ENCODE measurements at regions not wholly inside any gene's neighbourhood (a gene's known extent, or its start where the extent isn't known, plus 50 kb on each side); places are given as distances from the start of the nearest gene placed in this dataset.

DNA sequence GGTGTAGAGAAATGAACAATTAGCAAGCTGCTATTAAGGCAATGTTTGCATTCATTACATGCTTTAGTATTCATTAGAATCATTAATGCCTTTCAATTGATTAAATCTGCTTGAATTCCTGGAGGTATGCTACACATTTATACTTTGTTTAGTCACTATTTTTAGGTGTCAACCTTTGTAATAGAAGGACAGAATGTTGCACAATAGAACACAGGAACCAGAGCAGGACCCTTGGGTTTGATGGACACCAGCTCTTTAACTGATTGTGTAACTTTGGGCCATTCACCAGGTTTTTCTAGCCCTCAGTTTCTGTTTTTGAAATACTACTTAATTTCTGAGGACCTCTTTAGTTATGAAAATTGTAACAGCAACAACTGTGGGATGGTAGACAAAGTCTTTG, 317.6 kb upstream of the UMPS start:
- TF ChIP-seq, protein P1, sequence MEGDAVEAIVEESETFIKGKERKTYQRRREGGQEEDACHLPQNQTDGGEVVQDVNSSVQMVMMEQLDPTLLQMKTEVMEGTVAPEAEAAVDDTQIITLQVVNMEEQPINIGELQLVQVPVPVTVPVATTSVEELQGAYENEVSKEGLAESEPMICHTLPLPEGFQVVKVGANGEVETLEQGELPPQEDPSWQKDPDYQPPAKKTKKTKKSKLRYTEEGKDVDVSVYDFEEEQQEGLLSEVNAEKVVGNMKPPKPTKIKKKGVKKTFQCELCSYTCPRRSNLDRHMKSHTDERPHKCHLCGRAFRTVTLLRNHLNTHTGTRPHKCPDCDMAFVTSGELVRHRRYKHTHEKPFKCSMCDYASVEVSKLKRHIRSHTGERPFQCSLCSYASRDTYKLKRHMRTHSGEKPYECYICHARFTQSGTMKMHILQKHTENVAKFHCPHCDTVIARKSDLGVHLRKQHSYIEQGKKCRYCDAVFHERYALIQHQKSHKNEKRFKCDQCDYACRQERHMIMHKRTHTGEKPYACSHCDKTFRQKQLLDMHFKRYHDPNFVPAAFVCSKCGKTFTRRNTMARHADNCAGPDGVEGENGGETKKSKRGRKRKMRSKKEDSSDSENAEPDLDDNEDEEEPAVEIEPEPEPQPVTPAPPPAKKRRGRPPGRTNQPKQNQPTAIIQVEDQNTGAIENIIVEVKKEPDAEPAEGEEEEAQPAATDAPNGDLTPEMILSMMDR (IDR thresholded peaks at IDR 0.05; ENCODE audit: low read depth, low read length): no peak
- H3K27ac ChIP-seq: no peak overlapping the region
- H3K27me3 ChIP-seq (ENCODE audit: insufficient read depth, low read depth, severe bottlenecking): no peaks in the 10 kb centered on the region
- peaks cover 28% of the 10 kb centered on the region for H3K36me3 ChIP-seq
- DNase-seq: no peak
- H3K9me3 ChIP-seq (ENCODE audit: severe bottlenecking): no peaks in the 10 kb centered on the region
- H3K4me3 ChIP-seq (ENCODE audit: low read depth, low read length): no peak overlapping the region

DNA sequence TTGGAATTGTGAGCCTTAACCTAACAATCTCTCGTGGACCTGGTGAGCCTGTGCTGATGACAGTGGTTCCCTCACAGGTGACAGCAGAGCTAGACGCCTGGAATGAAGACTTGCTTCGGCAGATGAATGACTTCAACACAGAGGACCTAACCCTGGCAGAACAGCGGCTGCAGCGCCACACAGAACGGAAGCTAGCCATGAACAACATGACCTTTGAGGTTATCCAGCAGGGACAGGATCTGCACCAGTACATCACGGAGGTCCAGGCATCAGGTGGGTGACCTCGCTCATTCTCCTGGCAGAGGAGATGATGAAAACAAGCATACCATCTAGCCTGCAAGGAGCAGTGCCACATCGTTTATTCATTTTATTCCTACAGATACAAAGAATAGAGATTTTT, 316.9 kb upstream of the UMPS start:
- TF ChIP-seq, protein P1 (IDR thresholded peaks at IDR 0.05; ENCODE audit: low read depth, low read length): no peak
- no peak for DNase-seq
- Histone ChIP-seq H3K36me3 (peaks cover 30% of the 10 kb centered on the region), H3K27ac (no peak overlapping the region), H3K9me3 (ENCODE audit: severe bottlenecking) (no peaks in the 10 kb centered on the region), H3K27me3 (ENCODE audit: insufficient read depth, low read depth, severe bottlenecking) (no peaks in the 10 kb centered on the region), H3K4me3 (ENCODE audit: low read depth, low read length) (no peak overlapping the region)

DNA sequence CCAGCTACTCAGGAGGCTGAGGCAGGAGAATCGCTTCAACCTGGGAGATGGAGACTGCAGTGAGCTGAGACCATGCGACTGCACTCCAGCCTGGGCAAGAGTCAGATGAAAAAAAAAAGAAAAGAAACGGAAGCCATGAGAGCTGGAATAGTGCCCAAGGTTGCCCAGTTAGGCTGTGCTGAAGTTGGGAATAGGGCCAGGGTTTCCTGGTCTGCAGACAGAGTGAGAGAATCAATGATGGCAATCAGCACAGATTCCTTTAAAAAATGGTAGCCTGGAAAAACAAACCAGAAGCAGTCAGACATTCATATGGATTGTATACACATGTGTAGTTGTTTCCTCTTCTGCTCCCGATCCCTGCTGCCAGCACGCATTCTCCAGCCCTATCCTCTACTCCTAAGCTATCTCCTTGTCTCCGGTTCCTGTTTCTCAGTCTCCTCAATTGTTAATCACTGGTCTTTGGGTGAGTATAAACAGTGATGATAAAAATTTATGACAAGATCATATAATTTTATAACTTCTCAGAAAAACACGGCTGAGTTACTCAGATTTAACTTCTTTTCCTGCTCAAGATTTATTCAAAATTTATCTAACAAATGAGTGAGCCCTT, 316.2 kb upstream of the UMPS start:
- H3K9me3 ChIP-seq (ENCODE audit: severe bottlenecking): no peaks in the 10 kb centered on the region
- H3K27me3 ChIP-seq (ENCODE audit: insufficient read depth, low read depth, severe bottlenecking): no peaks in the 10 kb centered on the region
- H3K4me3 ChIP-seq (ENCODE audit: low read depth, low read length): no peak overlapping the region
- no peak overlapping the region for H3K27ac ChIP-seq
- TF ChIP-seq, protein P1 (IDR thresholded peaks at IDR 0.05; ENCODE audit: low read depth, low read length): no peak
- no peak for DNase-seq
- peaks cover 30% of the 10 kb centered on the region for H3K36me3 ChIP-seq

DNA sequence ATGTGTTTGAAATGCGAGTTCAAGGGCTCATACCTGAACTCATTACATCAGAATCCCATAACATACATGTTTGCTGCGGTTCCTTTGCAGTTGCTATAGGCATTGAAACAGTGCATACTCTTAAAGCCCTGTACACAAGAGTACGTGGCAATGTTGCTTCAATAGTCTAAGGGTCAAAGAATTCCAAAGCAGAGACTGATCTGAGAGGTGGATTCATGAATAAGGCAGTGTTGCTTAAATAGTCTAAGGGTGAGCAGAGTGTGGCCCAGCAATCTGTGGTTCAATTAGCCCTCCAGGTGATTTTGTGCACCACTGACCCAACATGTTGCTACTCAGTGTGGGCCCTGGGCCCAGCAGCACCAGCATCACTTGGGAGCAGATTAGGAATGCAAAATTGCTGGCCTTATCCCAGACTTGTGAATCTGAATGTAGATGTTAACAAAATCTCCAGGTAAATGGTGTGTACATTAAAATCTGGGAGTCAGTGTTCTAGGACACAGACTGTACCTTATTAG, 314.7 kb upstream of the UMPS start:
- no peak for DNase-seq
- Histone ChIP-seq H3K4me3 (ENCODE audit: low read depth, low read length) (no peak overlapping the region), H3K27ac (no peak overlapping the region), H3K27me3 (ENCODE audit: insufficient read depth, low read depth, severe bottlenecking) (no peaks in the 10 kb centered on the region), H3K36me3 (peaks cover 38% of the 10 kb centered on the region), H3K9me3 (ENCODE audit: severe bottlenecking) (no peaks in the 10 kb centered on the region)
- TF ChIP-seq, protein P1 (IDR thresholded peaks at IDR 0.05; ENCODE audit: low read depth, low read length): no peak

DNA sequence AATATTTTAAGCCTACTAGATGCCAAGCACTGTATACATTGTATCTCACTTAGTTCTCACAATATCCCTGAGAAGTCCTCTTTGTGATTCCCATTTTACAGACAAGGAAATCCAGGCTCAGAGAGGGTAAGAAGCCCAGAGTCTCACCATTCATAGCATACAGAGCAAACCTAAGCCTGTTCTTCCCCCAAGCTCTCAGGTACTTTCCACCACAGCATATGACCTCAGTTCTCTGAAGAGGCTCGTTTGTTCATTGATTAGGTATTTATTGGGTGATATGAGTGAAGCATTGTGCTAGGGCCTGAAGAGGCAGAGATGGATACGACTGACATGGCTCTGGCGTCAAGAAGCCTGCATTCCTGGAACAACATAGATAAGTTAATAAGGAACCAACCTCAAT, 310.9 kb upstream of the UMPS start:
- H3K4me3 ChIP-seq (ENCODE audit: low read depth, low read length): no peak overlapping the region
- no peaks in the 10 kb centered on the region for H3K27me3 ChIP-seq (ENCODE audit: insufficient read depth, low read depth, severe bottlenecking)
- peaks cover 37% of the 10 kb centered on the region for H3K36me3 ChIP-seq
- no peaks in the 10 kb centered on the region for H3K9me3 ChIP-seq (ENCODE audit: severe bottlenecking)
- TF ChIP-seq, protein P1 (IDR thresholded peaks at IDR 0.05; ENCODE audit: low read depth, low read length): no peak
- H3K27ac ChIP-seq: no peak overlapping the region
- DNase-seq: no peak

DNA sequence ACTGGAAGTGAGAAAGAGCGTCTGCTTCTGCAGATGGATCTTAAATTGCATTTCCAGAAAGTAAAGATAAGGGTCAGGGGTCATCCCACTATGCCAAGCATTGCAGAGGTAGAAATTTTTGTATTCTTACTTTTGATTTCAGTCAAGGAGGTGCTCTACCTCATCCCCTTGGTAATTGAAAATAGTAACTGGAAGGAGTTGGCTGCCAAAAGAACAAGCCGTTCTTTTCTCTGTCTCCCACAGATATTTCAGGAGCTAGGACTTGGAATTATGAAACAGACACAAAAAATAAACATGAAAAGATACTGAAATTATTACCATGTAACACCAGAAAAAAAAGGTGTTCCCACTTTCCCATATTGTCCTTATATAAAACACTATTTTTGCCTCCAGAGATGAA, 309.9 kb upstream of the UMPS start:
- peaks cover 31% of the 10 kb centered on the region for H3K36me3 ChIP-seq
- TF ChIP-seq, protein P1 (IDR thresholded peaks at IDR 0.05; ENCODE audit: low read depth, low read length): no peak
- no peak for DNase-seq
- no peak overlapping the region for H3K4me3 ChIP-seq (ENCODE audit: low read depth, low read length)
- H3K27me3 ChIP-seq (ENCODE audit: insufficient read depth, low read depth, severe bottlenecking): no peaks in the 10 kb centered on the region
- H3K27ac ChIP-seq: no peak overlapping the region
- H3K9me3 ChIP-seq (ENCODE audit: severe bottlenecking): no peaks in the 10 kb centered on the region
